Stimulated activated naive CD8-positive, alpha-beta T cell treated with anti-CD3 and anti-CD28 coated beads, Interleukin-15, Interleukin-2, amounts not matched to agents 100 ng/mL and 50 ng/mL, for 24 hours (primary cell): ENCODE measurements at regions not wholly inside any gene's neighbourhood (a gene's known extent, or its start where the extent isn't known, plus 50 kb on each side); places are given as distances from the start of the nearest gene placed in this dataset.
"Not testable (repeated sequence)": the region's sequence is repeated elsewhere in the genome, so short reads cannot be mapped to it uniquely, and the experiment has no call there.

ENCODE experiments used
- H3K27ac Mint-ChIP-seq: one replicate; pipeline ENCODE4 v1.8.0; 2021; ENCODE audit warnings: mild to moderate bottlenecking, mixed read lengths
- H3K27me3 Mint-ChIP-seq: one replicate; pipeline ENCODE4 v1.8.0; 2021; ENCODE audit warnings: mixed read lengths
- H3K36me3 Mint-ChIP-seq: one replicate; pipeline ENCODE4 v1.8.0; 2021; ENCODE audit warnings: low read depth, mixed read lengths
- H3K4me1 Mint-ChIP-seq: one replicate; pipeline ENCODE4 v1.8.0; 2021; ENCODE audit warnings: low read depth, mixed read lengths
- H3K4me3 Mint-ChIP-seq: one replicate; pipeline ENCODE4 v1.8.0; 2021; ENCODE audit warnings: mild to moderate bottlenecking, mixed read lengths
- H3K9me3 Mint-ChIP-seq: one replicate; pipeline ENCODE4 v1.8.0; 2021; ENCODE audit warnings: mixed read lengths

- Mint-ChIP-seq H3K4me1 (peaks cover 5% of the 10 kb centered on the region), H3K4me3 (no peak overlapping the region), H3K27ac (peak overlapping the region; percentile 78), H3K27me3 (peaks cover 27% of the 10 kb centered on the region), H3K9me3 (no peaks in the 10 kb centered on the region), H3K36me3 (no peaks in the 10 kb centered on the region)
Measured at GRCh38 chr2:109702250-109702985, 88.3 kb downstream of the SOWAHC start.

- Mint-ChIP-seq H3K27me3 (peaks cover 27% of the 10 kb centered on the region), H3K4me1 (peaks cover 5% of the 10 kb centered on the region), H3K4me3 (no peak overlapping the region), H3K27ac (no peak overlapping the region), H3K36me3 (no peaks in the 10 kb centered on the region), H3K9me3 (no peaks in the 10 kb centered on the region)
Measured at GRCh38 chr2:109703077-109703476, 88.9 kb downstream of the SOWAHC start.

GRCh38 chr2:109703798-109704197 is 89.6 kb downstream of the SOWAHC start:
- H3K4me1 Mint-ChIP-seq, result peaks cover 5% of the 10 kb centered on the region
- H3K27ac Mint-ChIP-seq, result no peak overlapping the region
- H3K4me3 Mint-ChIP-seq, result no peak overlapping the region
- no peaks in the 10 kb centered on the region for H3K9me3 Mint-ChIP-seq
- H3K36me3 Mint-ChIP-seq, result no peaks in the 10 kb centered on the region
- H3K27me3 Mint-ChIP-seq, result peaks cover 27% of the 10 kb centered on the region

GRCh38 chr2:109707281-109708147 is 86.6 kb upstream of the RGPD5 start:
- no peak overlapping the region for H3K4me3 Mint-ChIP-seq
- H3K36me3 Mint-ChIP-seq, result no peaks in the 10 kb centered on the region
- no peak overlapping the region for H3K27ac Mint-ChIP-seq
- peaks cover 2% of the 10 kb centered on the region for H3K4me1 Mint-ChIP-seq
- no peaks in the 10 kb centered on the region for H3K9me3 Mint-ChIP-seq
- H3K27me3 Mint-ChIP-seq, result peaks cover 2% of the 10 kb centered on the region

GRCh38 chr2:109710505-109711229 is 83.4 kb upstream of the RGPD5 start:
- Mint-ChIP-seq H3K9me3 (no peaks in the 10 kb centered on the region), H3K36me3 (no peaks in the 10 kb centered on the region), H3K4me1 (no peaks in the 10 kb centered on the region), H3K4me3 (no peak overlapping the region), H3K27me3 (no peaks in the 10 kb centered on the region), H3K27ac (no peak overlapping the region)

GRCh38 chr2:109711230-109712122 is 82.6 kb upstream of the RGPD5 start:
- H3K27ac Mint-ChIP-seq, result no peak overlapping the region
- no peaks in the 10 kb centered on the region for H3K4me1 Mint-ChIP-seq
- no peaks in the 10 kb centered on the region for H3K36me3 Mint-ChIP-seq
- peaks cover 3% of the 10 kb centered on the region for H3K27me3 Mint-ChIP-seq
- no peaks in the 10 kb centered on the region for H3K9me3 Mint-ChIP-seq
- no peak overlapping the region for H3K4me3 Mint-ChIP-seq

- Mint-ChIP-seq H3K27me3 (peaks cover 3% of the 10 kb centered on the region), H3K27ac (no peak overlapping the region), H3K36me3 (no peaks in the 10 kb centered on the region), H3K4me1 (no peaks in the 10 kb centered on the region), H3K9me3 (no peaks in the 10 kb centered on the region), H3K4me3 (no peak overlapping the region)
Measured at GRCh38 chr2:109712123-109712449, 82.0 kb upstream of the RGPD5 start.

- Mint-ChIP-seq H3K9me3 (no peaks in the 10 kb centered on the region), H3K4me1 (no peaks in the 10 kb centered on the region), H3K27ac (no peak overlapping the region), H3K27me3 (peaks cover 3% of the 10 kb centered on the region), H3K36me3 (no peaks in the 10 kb centered on the region), H3K4me3 (no peak overlapping the region)
Measured at GRCh38 chr2:109712746-109713145, 81.4 kb upstream of the RGPD5 start.

GRCh38 chr2:109715313-109715805 is 78.7 kb upstream of the RGPD5 start:
- Mint-ChIP-seq H3K36me3 (no peaks in the 10 kb centered on the region), H3K27me3 (peaks cover 9% of the 10 kb centered on the region), H3K27ac (no peak overlapping the region), H3K4me3 (no peak overlapping the region), H3K9me3 (no peaks in the 10 kb centered on the region), H3K4me1 (no peaks in the 10 kb centered on the region)

- H3K9me3 Mint-ChIP-seq, H3K27ac Mint-ChIP-seq, H3K4me1 Mint-ChIP-seq, H3K36me3 Mint-ChIP-seq, H3K4me3 Mint-ChIP-seq, H3K27me3 Mint-ChIP-seq: not testable (repeated sequence)
Measured at GRCh38 chr2:109716596-109716995, 77.5 kb upstream of the RGPD5 start.

GRCh38 chr2:109718139-109718538 is 76.0 kb upstream of the RGPD5 start:
- no peak overlapping the region for H3K4me3 Mint-ChIP-seq
- no peaks in the 10 kb centered on the region for H3K9me3 Mint-ChIP-seq
- H3K4me1 Mint-ChIP-seq, result no peaks in the 10 kb centered on the region
- H3K36me3 Mint-ChIP-seq, result no peaks in the 10 kb centered on the region
- H3K27me3 Mint-ChIP-seq, result peaks cover 9% of the 10 kb centered on the region
- H3K27ac Mint-ChIP-seq, result no peak overlapping the region

- no peaks in the 10 kb centered on the region for H3K4me1 Mint-ChIP-seq
Measured at GRCh38 chr2:109719871-109720270, 74.2 kb upstream of the RGPD5 start.

GRCh38 chr2:109720380-109721106 is 73.6 kb upstream of the RGPD5 start:
- no peak overlapping the region for H3K4me3 Mint-ChIP-seq
- no peaks in the 10 kb centered on the region for H3K36me3 Mint-ChIP-seq
- H3K4me1 Mint-ChIP-seq, result no peaks in the 10 kb centered on the region
- no peak overlapping the region for H3K27ac Mint-ChIP-seq
- no peaks in the 10 kb centered on the region for H3K9me3 Mint-ChIP-seq
- H3K27me3 Mint-ChIP-seq, result peaks cover 12% of the 10 kb centered on the region

More at GRCh38 chr2:109719871-109720270, 74.2 kb upstream of the RGPD5 start:
- no peaks in the 10 kb centered on the region for H3K36me3 Mint-ChIP-seq
- H3K27ac Mint-ChIP-seq, result no peak overlapping the region
- H3K9me3 Mint-ChIP-seq, result no peaks in the 10 kb centered on the region
- no peak overlapping the region for H3K4me3 Mint-ChIP-seq
- peaks cover 9% of the 10 kb centered on the region for H3K27me3 Mint-ChIP-seq

GRCh38 chr2:109721135-109721534 is 73.0 kb upstream of the RGPD5 start:
- Mint-ChIP-seq H3K4me1 (no peaks in the 10 kb centered on the region), H3K27me3 (peaks cover 9% of the 10 kb centered on the region), H3K9me3 (no peaks in the 10 kb centered on the region), H3K27ac (no peak overlapping the region), H3K36me3 (no peaks in the 10 kb centered on the region), H3K4me3 (no peak overlapping the region)
